Astrocyte (in vitro differentiated cells and primary cell): ENCODE measurements at regions not wholly inside any gene's neighbourhood (a gene's known extent, or its start where the extent isn't known, plus 50 kb on each side); places are given as distances from the start of the nearest gene placed in this dataset.

ENCODE experiments used
- EZH2 ChIP-seq: IDR thresholded peaks from 2 replicates; pipeline ENCODE4 v1.6.1; 2012; ENCODE audit warnings: mild to moderate bottlenecking, low read length, inconsistent platforms; ENCODE audit not compliant: insufficient read depth
- TF ChIP-seq, protein P1 (sequence below): IDR thresholded peaks from 2 replicates; pipeline ENCODE4 v1.5.1; 2011; ENCODE audit warnings: low read depth, mild to moderate bottlenecking, inconsistent platforms, low read length, moderate library complexity; ENCODE audit not compliant: insufficient read depth

DNA sequence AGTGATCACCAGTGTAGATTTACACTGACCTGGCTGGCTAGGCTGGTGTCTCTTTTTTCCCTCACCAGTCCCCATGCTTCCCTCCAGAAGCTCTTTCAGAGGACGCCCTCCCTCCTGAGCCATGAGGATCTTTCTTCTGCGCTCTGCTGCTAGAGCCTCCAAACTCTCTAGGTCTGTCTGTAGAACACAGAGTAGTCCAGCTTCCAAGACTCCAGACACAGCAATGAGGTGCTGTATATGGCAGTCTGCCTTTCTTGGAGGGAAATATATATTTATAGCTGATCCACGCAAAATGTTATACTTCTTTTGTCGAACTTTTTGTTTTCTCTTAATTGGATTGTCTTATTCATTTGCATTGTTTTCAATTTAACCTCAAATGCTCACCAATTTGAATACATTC is 1121.8 kb downstream of the ROBO2 start:
- TF ChIP-seq, protein P1, sequence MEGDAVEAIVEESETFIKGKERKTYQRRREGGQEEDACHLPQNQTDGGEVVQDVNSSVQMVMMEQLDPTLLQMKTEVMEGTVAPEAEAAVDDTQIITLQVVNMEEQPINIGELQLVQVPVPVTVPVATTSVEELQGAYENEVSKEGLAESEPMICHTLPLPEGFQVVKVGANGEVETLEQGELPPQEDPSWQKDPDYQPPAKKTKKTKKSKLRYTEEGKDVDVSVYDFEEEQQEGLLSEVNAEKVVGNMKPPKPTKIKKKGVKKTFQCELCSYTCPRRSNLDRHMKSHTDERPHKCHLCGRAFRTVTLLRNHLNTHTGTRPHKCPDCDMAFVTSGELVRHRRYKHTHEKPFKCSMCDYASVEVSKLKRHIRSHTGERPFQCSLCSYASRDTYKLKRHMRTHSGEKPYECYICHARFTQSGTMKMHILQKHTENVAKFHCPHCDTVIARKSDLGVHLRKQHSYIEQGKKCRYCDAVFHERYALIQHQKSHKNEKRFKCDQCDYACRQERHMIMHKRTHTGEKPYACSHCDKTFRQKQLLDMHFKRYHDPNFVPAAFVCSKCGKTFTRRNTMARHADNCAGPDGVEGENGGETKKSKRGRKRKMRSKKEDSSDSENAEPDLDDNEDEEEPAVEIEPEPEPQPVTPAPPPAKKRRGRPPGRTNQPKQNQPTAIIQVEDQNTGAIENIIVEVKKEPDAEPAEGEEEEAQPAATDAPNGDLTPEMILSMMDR = no peak
- no peak for TF ChIP-seq EZH2
